ENCODE measurements at regions not wholly inside any gene's neighbourhood (a gene's known extent, or its start where the extent isn't known, plus 50 kb on each side); places are given as distances from the start of the nearest gene placed in this dataset.

- no peaks in the 10 kb centered on the region for H3K27me3 ChIP-seq (ENCODE audit: control insufficient read depth in 2 of 2, insufficient read depth in 2 of 2, low read length in 2 of 2)
- no peaks in the 10 kb centered on the region for H3K9me3 ChIP-seq (replicated peaks; ENCODE audit: control insufficient read depth, insufficient read depth, low read length)
- peak overlapping the region in 1 of 3 experiments; percentile 2 for H3K4me3 ChIP-seq (replicated peaks in 1 of 3; ENCODE audit: insufficient read depth in 1 of 3, low read depth in 1 of 3, low read length in 3 of 3)
- H4K20me1 ChIP-seq (replicated peaks; ENCODE audit: control insufficient read depth, extremely low read depth, insufficient read depth, low read length), result no peaks in the 10 kb centered on the region
- H3K4me1 ChIP-seq (ENCODE audit: control insufficient read depth, extremely low read depth, insufficient read depth, low read length), result peaks cover 21% of the 10 kb centered on the region
- DNase-seq (ENCODE audit: low read depth, low spot score), result no peak
- no peaks in the 10 kb centered on the region for H3K9me1 ChIP-seq (replicated peaks; ENCODE audit: control insufficient read depth, extremely low read depth, insufficient read depth, low read length)
- FAIRE-seq, result no peak
- peak overlapping the region; percentile 46 for H2AFZ ChIP-seq (ENCODE audit: low read depth, low read length)
- peak overlapping the region; percentile 68 for H3K27ac ChIP-seq (ENCODE audit: insufficient read depth, low read depth, low read length)
- peak overlapping the region; percentile 5 for H3K9ac ChIP-seq (replicated peaks; ENCODE audit: extremely low read depth, insufficient read depth, low read length)
- POLR2A ChIA-PET, result no interaction called here
- peak overlapping the region; percentile 48 for H3K4me2 ChIP-seq (ENCODE audit: insufficient read depth, low read length)
- no peak for TF ChIP-seq CTCF (IDR thresholded peaks at IDR 0.05; ENCODE audit: extremely low read depth in 1 of 2, insufficient read depth in 1 of 2, low read depth in 1 of 2, low read length in 2 of 2)
- TF ChIP-seq FOS (IDR thresholded peaks at IDR 0.05; ENCODE audit: borderline replicate concordance, insufficient read depth, low read length), result no peak
- no peak for TF ChIP-seq JUN (IDR thresholded peaks at IDR 0.05; ENCODE audit: borderline replicate concordance, insufficient read depth, insufficient read length, low read depth)
- TF ChIP-seq EZH2 (IDR thresholded peaks at IDR 0.05; ENCODE audit: borderline replicate concordance, low read depth, low read length, severe bottlenecking), result no peak
- no peak for TF ChIP-seq GATA2 (IDR thresholded peaks at IDR 0.05; ENCODE audit: insufficient read depth, insufficient read length, low read depth, low read length)
- no peak for TF ChIP-seq MAX (IDR thresholded peaks at IDR 0.05; ENCODE audit: insufficient read depth, insufficient read length)
- no peak for TF ChIP-seq POLR2A (IDR thresholded peaks at IDR 0.05; ENCODE audit: low read depth, low read length)
- CTCF ChIA-PET, result no interaction called here
- intact Hi-C loops (cut with micrococcal nuclease), result loop anchor here (5.0 kb wide), 1 partner anchor 173 kb away; the partner anchor contains the start of gene SRI
- dilution Hi-C loops (cut with MboI; ENCODE audit: extremely low pct_ligation_motif_present, low sequenced_read_pairs), result no loop called here
- no peaks in the 10 kb centered on the region for H3K79me2 ChIP-seq (ENCODE audit: control insufficient read depth, insufficient read depth, low read length)
- no TSS peak for BruUV-seq (replicated peaks)
- no peaks in the 10 kb centered on the region for H3K36me3 ChIP-seq (ENCODE audit: control insufficient read depth in 2 of 2, extremely low read depth in 1 of 2, insufficient read depth in 2 of 2, low read length in 2 of 2)
Measured at GRCh38 chr7:88395715-88396114, 89.0 kb upstream of the STEAP4 start.
